HUDEP-2 (cell line): ENCODE measurements at regions not wholly inside any gene's neighbourhood (a gene's known extent, or its start where the extent isn't known, plus 50 kb on each side); places are given as distances from the start of the nearest gene placed in this dataset.

Source experiments
- DNase-seq, 76 experiments: peaks; one replicate each; lab custom pipeline; 2025; ENCODE audit not compliant: unreplicated experiment in 76 of 76; lab: John Stamatoyannopoulos, UW

DNA sequence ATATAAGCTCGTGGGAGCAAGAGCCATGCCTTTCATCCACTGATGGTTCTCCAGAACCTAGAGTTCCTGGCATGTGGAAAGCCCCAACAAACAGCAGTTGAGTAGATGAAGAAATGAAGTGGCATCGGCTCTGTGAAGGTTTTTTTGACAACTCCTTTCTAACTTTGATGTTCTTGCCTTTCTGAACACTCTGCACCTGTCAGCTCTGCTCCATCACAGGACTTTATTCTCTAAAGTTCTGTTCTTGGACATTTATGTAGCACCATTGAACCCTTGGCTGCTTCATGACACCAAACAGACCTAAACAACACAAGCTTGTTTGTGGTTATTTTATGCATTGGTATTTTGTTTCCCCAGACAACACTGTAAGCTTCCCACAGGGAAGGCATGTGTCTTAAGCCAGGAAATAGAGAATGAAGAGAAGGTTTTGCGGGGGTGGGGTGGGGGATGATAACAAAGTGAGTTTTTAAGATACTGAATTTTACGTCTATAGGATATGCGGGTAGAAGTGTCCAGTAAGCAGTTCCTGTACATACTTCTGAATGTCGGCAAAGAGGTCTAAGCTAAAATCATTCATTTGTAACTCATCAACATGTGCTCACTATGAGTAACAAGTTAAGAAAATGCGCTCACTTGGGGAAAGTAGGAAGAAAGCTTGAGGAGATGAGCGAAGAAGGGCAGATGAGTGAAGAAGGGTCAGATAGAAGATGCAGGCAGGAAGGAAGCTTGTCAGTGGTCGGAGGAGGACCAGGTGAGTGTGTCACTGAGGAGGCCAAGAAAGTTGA lies 146.0 kb upstream of the PLEKHG7 start:
- no peak for DNase-seq

DNA sequence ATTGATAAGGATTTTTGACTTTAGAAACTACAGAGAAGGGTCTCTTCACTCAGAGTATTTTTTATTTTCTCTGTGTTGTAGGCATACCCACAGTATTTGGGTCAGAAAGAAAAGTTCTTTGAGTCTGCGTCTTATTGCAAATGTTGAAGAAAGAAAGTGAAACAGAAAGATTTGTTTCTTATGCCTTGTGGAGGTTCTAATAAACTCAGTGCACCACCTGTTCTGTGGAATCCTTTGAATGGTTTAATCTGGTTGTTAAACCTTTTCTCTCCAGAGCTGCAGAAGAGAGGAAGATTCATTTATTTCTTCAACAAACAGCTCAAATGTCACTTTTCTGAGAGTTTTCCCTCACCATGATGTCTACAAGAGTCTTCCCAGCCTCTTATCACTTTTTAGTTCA lies 146.6 kb upstream of the PLEKHG7 start:
- DNase-seq, result no peak

DNA sequence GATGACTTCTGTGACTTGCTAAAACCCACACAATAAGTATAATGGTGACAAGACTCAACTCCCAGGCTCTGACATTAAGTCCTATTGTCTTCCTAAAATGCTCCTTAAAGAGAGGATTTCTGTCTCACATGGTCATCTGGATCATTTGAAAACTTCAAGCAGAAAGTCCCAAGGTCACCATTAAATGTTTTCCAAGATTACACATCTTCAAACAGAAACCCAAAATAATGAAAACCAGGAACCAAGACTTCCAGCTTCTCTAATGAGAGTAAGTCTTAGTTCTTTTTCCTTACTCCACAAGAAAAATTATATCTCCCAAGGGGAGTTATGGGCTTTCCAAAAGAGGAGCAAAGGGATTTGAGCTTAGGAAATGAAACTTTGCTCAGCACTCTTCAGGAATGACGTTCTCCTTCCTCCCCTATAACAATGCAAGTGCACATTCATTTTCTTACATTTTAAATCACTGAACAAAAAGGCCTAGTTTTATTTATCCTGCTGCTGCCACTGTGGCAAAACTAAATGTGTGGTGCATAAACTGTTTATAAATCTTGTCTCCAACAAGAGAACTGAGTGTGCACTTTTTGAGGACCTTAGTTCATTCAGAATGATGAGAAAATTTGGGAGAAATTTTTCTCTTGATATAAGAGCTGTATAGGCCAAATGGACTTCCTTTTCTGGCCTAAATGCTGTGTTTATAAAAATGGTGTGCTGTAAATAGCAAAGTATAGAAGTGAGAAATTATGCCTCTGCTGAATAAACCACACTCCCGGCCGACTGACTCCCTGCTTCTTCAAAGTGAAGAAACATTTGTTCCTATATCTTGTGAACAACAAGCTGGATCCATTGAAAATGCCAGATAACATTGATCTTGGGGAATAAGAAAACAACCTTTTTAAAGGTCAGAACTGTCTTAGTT lies 148.4 kb upstream of the PLEKHG7 start:
- no peak for DNase-seq

DNA sequence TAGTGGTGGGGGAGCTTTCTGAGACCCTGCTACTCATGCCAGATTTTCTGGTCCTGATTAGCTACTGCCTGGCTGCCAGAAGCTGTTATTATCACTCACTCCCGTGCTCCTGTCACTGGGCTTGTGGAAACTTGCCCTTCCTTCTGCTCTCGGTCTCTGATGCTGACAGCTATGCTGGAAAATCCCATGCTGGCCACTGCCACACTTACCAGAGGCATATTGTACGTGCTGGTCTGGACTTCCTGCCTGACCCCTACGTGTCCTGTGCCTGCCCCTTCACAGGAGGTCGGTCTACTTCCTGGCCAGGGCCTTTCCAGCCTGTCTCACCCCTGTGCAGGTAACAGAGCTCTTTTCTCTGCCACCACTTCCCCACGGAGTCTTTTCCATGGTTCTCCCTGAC lies 149.4 kb upstream of the PLEKHG7 start:
- no peak for DNase-seq

DNA sequence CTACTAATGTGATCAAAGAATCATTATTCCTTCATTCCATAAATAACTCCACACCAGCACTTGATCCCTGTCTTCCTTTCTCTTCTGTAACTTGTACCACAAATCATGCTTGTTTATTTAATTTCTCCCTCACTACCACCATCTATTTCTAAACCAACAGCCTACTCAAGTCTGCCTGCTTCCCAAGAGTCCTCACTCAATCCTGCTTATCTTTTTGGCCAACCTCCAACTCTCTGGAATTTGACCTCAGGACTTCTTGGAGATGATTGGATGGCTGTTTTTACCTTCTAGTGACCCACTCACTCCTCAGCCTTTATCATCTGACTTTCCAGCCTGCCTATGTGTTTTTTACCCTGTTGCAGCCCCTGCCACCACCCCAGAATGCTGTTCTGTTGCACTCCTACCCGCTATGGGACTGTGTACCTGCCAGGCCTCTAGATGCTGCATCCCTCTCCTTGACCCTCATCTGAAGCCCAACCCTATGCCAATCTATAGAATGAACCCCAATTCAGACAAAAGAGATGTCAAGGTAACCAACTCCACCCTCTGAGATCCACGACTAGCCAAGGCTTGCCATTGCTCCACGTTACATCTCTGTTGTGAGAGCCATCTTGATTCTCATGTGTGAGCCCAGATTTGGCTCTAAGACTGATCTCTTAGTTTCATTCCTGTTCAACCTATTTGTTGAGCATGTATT lies 150.2 kb upstream of the PLEKHG7 start:
- no peak for DNase-seq

DNA sequence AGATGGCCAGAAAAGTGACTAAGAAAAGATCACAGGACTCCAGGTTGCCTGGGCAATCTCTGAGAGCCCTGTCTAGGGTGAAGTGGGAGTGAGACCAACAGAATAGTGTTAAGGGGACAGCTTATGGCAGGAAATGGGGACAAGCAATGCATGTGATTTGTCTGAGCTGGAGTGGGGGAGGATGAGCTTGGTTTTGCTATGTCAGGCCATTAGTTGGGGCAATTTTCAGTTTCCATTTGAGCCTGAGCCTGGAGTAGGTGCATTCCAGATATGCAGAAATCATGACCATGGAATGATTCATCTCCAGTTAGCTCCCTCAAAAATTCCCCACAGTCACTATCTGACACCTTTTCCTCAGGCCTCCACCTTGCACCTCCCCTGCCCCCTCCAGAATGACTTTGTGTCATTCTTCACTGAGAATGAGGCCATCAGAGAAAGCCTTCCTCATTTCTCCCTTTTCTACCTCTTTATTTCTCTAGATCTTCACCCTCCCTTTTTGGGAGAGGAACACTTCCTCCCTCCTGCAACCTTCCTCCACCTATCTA lies 150.9 kb upstream of the PLEKHG7 start:
- DNase-seq, result no peak

DNA sequence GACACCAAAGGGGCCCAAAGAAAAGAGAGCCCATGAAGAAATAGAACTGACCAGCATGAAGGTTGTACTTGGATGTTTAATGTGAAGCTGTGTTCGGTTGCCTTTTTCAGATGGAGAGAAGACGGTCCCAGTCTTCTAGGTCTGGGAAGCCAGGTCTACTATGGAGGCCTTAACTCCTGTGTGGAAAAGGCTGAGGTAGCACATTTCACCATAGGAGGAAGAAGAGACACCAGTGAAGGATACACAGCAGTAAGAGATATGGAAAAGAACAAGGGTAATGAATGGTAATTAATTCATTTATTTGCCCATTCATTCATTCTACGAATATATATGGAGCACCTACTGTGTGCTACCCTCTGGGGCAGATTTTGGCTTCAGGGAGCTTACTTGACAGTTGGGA lies 151.6 kb upstream of the PLEKHG7 start:
- DNase-seq, result no peak

DNA sequence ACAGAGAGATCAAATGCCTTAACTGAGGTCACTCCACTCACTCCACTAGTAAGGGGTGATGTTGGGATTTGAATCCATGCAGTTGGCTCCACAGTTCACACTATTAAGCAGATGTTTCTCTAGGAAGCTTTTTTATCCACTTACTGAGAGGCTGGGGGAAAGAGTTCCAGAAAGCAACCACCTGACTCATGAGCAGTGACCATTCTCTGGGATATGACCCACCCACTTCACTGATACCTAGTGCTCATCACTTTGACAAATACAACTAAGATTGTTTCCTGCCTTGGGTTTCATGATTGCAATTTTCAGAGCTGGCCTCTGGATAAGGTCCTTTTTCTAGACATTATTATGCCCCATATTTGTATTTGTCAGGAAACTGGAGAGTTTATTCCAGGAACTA lies 152.1 kb upstream of the PLEKHG7 start:
- no peak for DNase-seq

DNA sequence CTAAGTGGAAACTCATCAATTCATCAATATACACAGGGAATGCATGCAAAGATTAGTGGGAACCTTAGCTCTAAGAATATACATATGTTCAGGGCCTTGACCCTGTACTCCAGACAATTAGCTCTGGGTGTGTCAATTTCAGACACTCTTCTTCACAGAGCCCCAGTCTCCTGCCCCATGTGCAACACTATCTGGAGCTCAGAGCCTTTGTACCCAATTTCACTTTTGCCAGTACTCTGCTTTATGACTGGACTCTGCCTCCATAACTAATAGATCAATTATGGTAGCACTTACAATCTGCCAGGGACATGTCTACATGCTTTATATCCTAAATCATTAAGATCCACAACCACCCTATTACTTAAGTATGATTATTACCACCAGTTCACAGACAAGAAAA lies 152.5 kb upstream of the PLEKHG7 start:
- no peak for DNase-seq

DNA sequence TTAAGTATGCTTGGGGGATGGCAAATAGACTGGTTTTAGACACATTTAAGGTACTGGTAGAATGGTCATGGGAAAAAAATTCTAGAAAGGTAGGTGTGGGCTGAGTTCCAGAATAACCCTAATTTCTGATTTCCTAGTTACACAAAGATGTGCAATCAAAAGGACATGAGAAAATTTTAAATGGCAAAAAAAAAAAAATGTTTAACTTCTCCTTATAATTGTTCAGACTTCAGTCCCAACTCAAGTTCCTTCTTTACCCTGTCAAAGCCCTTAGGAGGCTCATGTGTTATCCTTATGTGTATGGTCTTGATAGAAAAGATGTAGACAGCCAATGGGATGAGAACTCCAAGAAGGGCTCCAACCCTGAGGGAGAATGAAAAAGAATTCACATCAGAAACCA lies 153.3 kb upstream of the PLEKHG7 start:
- no peak for DNase-seq

DNA sequence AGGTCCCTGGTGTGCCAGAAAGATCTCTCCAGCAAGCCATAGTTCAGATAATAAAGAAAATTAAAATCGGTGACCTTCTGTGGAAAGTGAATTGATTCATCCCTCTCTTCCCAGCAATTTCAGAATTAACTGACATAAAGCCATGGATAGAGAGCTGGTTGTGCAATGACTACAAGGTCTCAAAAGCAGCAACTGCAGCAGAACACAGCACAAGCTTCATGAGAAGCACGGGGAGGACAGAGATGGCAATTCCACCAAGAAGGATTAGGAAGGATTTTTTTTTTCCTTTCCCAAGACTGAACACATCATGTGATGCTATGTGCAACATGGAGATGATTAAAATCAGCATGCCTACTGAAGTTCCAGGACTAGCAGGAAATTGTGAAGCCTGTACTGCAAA lies 154.9 kb upstream of the PLEKHG7 start:
- no peak for DNase-seq

DNA sequence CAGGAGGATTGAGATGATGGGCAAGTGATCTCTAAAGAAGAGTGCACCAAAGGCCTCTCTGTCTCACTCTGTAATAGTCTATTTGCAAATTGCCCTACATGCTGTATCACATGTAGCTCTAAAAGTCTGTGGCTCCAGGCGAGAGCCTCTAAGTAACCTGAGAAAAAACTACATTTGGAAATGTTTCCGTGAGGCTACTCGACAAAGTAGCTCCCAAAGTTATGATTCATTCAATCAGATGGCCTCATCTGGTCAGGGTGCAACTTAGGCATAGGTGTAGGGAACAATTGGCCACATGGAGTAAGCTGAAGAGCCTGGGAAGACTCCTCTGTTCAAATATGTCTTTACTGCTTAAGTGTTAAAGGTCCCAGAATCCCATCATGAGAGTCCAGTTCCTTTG lies 155.4 kb upstream of the PLEKHG7 start:
- no peak for DNase-seq

DNA sequence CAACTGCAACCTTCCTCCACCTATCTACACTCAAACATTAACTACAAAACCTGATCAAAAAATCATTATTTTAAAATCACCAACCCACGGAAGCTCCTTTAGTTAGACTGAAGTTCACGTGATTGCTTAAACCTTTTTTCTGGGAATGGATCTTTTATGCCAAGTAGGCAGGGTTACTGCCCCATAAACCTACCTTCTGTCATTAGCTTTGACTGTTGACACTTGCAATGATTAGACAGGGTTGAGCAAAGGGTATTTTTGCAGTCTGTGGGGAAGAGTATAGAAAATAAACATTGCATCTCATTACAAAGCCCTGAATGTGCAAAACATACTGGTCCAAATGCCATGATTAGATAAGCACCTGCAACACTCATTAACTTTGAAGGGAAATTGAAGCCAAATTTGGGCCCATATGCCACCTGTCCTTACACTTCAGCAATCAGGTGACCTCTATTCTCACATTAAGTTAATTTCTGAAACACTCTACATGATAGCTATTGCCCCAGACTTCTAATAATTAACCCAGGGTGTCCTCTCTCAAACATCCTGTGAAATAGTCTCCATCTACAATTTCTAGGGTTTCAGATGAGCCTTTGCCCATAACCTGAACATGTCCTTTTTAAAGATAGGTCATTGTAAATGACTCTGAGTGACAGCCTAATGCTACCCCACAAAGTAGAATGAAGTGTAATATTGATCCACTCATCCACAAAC lies 156.0 kb upstream of the PLEKHG7 start:
- DNase-seq, result no peak

DNA sequence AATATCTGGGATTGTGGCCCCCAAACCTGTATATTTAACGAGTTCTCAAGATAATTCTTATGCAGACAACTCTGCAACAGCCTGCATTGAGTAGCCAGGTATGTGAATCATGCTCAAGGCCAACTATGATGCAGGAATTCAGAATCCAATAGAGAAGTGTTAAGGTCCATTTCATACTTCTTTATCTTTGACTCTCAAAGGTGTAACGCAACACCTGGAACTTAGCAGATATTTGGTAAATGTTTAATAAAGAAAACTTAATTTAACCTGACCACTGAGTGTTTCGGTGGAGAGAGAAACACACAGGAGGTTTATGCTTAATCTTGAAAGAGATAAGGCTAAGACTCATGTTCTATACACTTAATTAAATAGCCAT lies 156.5 kb upstream of the PLEKHG7 start:
- DNase-seq, result no peak

DNA sequence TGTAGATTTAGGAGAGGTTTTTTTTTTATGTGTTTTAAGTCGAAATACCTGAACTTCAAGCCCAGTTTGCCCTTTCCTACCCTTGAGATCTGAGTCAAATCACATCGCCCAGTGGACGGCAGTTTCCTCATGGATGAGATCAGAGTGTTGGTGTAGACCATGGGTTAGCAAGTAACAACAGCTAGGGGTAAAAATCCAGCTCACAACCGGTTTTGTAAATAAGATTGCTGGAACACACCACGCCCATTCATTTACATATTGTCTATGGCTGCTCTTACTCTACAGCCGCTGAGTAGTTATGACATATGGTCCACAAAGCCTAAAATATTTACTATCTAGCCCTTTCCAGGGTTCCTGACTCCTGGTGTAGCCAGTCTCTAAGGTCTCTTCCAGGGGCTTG lies 158.5 kb upstream of the PLEKHG7 start:
- DNase-seq, result no peak

DNA sequence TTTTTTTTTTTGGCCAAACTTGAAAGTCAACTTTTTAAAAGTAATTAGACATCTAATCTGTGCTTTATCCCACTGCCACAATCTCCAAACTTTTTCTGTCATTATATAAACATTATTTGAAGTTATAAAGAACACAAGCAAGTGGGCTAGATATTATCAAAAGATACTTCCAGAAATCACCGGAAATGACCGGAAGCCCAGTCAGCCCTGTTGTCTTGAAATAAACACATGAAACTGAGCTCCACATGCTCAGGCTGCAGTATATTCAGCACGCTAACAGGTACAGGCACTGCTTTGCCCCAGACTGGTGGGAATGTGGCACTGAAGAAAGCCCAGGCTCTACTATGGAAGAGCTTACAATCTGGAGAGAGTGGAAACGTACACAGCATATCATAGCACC lies 158.9 kb upstream of the PLEKHG7 start:
- no peak for DNase-seq

DNA sequence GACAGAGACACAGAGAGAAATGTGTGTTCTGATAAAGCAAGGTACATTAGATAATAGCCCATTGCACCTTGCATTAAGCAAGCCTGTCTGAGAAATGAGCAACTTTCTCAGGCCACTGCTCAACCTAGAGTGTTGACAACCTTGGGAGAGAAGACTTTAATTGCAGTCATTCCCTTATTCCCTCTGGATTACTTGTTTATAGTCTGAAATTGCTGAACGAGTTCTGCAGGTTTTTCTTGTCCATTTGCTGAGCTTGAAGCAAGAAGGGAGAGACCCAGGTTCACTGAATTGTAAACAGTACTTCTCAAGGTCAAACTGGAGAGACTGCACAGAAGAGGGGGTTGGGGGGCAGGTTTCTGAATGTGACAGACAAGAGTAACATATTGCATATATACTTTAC lies 159.4 kb upstream of the PLEKHG7 start:
- no peak for DNase-seq

DNA sequence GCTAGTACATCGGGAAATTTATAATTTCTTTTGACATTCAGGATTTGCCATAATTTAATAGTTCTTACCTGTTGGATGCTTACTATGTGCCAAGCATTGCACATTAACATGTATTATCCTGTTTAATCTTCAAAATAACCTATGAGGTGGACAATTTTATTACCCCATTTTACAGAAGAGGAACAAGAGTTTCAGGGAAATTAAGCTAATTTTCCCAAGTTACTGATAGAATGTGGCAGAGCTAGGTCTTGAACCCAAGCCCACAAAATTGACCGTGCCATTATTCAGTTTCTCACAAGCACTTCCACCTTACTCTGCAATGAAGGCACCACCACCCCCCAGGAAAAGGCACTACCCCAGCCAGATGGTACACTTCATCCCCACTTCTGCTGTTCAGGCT lies 161.1 kb upstream of the PLEKHG7 start:
- DNase-seq, result no peak

DNA sequence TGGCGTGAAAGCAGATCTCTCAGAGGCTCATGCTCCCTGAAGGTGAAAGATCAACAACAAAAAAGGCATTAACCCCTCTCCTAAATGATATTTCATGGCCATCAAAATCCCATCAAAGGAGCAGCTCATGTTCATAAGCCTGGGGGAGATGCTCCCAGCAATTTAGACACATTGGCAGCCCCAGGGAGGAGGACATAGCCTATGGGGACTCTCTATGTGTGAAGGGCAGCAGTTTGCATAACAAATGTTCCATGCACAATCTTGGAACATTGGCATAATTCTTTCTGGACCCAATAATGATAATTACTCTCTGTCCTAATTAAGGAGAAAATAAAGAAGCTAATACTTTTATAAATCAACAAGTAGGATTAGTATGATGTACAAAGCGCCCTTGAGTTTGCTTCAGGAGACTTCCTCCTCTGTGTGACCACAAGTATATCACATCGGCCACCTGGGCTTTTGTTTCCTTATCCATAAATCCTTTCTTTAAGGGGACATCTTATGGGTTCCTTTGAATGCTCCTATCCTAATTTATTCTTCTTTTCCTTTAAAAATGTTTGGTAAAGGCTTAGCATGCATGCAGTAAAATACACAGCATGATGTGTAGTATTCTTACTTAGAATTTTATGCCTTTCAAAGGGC lies 161.9 kb upstream of the PLEKHG7 start:
- DNase-seq, result no peak
